GM12801 (cell line): ENCODE measurements at regions not wholly inside any gene's neighbourhood (a gene's known extent, or its start where the extent isn't known, plus 50 kb on each side); places are given as distances from the start of the nearest gene placed in this dataset.

Source experiments
- CTCF ChIP-seq: IDR thresholded peaks from one replicate; pipeline ENCODE4 v1.5.1; 2011; ENCODE audit warnings: control low read depth; ENCODE audit not compliant: insufficient read length; ENCODE audit errors: extremely low read depth

DNA sequence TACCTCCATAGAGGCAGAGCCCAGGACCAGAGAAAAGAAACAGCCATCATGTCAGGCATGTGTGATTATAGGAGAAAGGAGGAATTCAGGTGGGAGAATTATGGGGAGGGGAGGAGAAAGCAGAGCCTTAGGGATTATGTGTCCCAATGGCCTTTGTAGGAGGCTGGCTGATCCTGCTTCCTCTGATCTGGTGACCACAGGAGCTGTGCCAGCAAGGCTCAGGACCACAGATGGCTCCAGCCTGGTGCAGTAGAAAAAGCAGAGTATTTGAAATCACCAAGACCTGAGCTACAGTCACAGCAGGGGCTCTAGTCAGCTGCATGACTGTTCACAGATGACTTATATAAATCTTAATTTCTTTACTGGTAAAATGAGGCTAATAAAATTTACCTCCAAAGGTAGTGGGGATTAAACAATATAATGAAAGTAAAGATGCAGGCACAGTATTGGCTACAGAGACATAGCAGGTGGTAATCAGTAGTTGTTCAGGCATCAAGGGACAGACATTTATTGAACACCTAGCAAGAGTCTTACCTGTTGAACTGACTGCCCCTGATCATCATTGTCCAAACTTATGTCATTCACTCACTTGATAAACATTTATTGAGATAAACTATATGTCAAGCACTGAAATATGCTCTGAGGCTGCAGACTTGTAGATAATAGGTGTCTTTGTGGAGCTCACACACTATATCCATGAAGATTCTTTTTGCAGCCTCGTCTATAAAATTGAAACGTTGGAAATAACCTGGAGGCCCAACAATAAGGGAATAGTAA, 121.3 kb downstream of the MYCN start:
- no peak for TF ChIP-seq CTCF

DNA sequence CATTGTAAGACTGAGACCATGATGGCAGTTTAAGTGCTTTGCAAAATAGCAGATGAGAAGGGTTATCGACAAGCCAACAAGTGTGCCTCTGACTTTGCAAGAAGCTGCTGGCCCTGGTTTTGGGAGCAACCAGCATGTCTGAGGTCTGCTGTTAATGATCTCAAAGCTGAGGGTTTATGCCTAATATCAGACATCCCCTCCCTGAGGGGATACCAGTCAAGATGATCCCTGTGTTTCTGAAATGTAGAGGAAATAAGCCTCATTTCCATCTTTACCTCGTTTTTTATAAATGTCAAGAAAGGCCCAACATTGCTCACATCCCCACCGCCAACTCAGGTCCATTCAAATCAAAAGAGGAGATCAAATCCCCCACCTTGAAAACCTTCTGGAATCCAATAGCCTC, 120.6 kb downstream of the MYCN start:
- no peak for TF ChIP-seq CTCF

DNA sequence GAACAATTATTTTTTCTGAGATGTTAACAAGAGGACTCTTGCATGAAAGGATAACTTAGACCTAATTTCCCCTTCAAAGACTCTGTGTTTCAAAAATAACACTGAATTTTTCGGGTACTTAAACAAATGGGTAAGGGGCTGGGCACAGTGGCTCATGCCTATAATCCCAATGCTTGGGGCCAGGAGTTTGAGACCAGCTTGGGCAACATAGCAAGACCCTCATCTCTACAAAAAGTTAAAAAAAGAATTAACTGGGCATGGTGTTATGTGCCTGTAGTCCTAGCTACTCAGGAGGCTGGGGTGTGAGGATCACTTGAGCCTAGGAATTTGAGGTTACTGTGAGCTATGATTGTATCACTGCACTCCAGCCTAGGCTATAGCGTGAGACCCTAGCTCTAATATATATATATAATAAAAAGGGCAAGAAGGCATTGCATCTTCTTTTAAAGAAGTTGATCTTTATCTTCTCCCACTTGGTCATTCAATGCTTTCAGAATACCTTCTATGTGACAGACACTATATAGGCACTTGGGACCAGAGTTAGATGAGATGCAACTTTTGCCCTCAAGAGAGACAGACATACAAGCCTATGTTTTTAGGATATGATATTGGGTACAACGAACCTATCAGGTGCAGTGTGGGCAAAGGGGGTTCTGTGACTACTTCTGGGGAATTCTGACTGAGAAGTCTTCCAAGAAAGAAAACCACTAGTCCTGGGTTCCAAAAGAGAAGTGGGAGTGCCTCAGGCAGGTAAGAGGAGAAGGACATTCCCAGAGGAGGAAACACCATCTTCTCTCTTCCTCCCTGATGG, 120.0 kb downstream of the MYCN start:
- TF ChIP-seq CTCF: no peak

DNA sequence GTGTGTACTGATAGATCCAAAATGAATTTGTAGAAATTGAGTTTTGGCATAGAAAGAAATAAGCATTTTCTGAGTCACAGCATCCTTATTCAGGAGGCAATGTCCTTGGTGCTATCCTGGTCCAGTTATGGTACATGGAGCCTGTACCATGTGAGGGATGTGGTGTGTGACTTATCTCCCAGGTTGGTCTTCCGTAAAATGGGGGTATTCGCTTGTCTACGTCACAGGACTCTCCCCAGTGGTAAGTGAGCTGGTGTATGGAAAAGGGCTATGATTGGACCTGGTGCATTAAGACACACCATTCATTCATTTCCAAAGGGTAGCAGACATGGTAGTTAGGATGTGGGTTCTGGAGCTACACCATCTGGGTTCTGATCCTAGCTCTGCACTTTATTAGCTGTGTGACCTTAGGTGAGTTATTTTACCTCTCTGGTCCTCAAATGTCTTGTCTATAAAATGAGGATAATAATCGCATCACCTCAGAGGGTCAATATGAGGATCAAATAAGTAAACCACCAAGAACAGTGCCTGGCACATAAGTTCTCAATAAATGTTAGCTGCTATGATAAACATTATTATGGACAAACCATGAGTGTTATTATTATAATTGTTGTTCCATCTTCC, 119.2 kb downstream of the MYCN start:
- no peak for TF ChIP-seq CTCF

- no peak for TF ChIP-seq CTCF
Observed at GRCh38 chr2:16058747-16059358, 118.5 kb downstream of the MYCN start.

DNA sequence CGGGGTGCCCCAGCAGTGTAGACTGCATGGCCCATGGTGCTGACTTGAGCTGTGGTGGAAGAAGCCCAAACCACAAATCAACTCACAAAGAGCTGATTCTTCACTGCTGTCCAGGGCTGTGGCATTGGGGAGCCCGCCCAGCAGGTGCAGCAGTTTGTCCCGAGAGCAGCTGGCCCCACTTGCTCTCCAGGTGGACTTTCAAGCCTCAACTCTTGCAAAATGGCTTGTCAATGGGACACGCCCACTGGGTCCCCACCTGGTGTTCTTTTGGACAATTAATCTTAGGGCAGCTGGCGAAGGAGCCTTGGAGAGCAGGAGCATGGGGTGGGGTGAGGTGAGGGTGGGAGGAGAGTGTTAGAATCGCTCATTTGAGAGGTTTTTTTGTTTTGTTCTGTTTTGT, 117.9 kb downstream of the MYCN start:
- TF ChIP-seq CTCF: no peak

DNA sequence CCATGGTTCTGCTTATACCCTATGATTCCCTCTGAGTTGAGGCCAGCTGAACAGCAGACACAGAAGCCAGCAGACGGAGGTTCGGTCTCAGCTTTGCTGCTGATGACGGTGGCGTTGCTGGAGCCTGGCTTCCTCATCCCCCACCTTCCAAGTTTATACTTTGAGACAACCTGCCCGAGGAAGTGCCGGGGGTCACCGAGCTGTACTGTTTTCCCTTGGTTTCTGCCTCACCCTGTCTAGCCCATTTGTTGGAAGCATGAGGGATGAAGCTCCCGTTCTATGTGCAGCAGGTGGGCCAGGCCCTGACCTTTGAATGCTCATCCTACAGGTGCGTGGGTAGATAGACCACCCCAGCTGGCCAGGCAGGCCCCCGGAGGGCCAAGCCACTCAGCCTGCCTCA, 117.3 kb downstream of the MYCN start:
- TF ChIP-seq CTCF: no peak
